Stimulated activated naive CD4-positive, alpha-beta T cell (primary cell): ENCODE measurements at regions not wholly inside any gene's neighbourhood (a gene's known extent, or its start where the extent isn't known, plus 50 kb on each side); places are given as distances from the start of the nearest gene placed in this dataset.

Experiments used
- DNase-seq, 6 experiments: peaks; one replicate each; lab custom pipeline; 2025; lab: John Stamatoyannopoulos, UW

GRCh38 chr20:10724449-10725173, 50.8 kb upstream of the JAG1 start:
- DNase-seq, result no peak

GRCh38 chr20:10728873-10729670, 55.3 kb upstream of the JAG1 start:
- no peak for DNase-seq

- no peak for DNase-seq
Observed at GRCh38 chr20:10729785-10730184, 56.0 kb upstream of the JAG1 start.

- no peak for DNase-seq
Observed at GRCh38 chr20:10730629-10731183, 56.9 kb upstream of the JAG1 start.

GRCh38 chr20:10731190-10731965, 57.6 kb upstream of the JAG1 start:
- DNase-seq, result no peak

- DNase-seq, result no peak
Observed at GRCh38 chr20:10733122-10733521, 59.3 kb upstream of the JAG1 start.

- no peak for DNase-seq
Observed at GRCh38 chr20:10735195-10735949, 61.6 kb upstream of the JAG1 start.

- DNase-seq, result no peak
Observed at GRCh38 chr20:10739134-10739533, 65.3 kb upstream of the JAG1 start.

GRCh38 chr20:10739566-10739965, 65.8 kb upstream of the JAG1 start:
- DNase-seq, result no peak

- DNase-seq, result no peak
Observed at GRCh38 chr20:10741060-10741459, 67.3 kb upstream of the JAG1 start.

- DNase-seq, result no peak
Observed at GRCh38 chr20:10745790-10746189, 72.0 kb upstream of the JAG1 start.

GRCh38 chr20:10747019-10747418, 73.2 kb upstream of the JAG1 start:
- DNase-seq, result no peak

- DNase-seq, result no peak
Observed at GRCh38 chr20:10749084-10749483, 75.3 kb upstream of the JAG1 start.

GRCh38 chr20:10752206-10752605, 78.4 kb upstream of the JAG1 start:
- no peak for DNase-seq

GRCh38 chr20:10754824-10755223, 81.0 kb upstream of the JAG1 start:
- DNase-seq, result no peak

- DNase-seq, result no peak
Observed at GRCh38 chr20:10758446-10758845, 84.6 kb upstream of the JAG1 start.

GRCh38 chr20:10761232-10761631, 87.4 kb upstream of the JAG1 start:
- no peak for DNase-seq

- DNase-seq, result no peak
Observed at GRCh38 chr20:10761786-10762185, 88.0 kb upstream of the JAG1 start.

GRCh38 chr20:10762216-10762615, 88.4 kb upstream of the JAG1 start:
- no peak for DNase-seq

- no peak for DNase-seq
Observed at GRCh38 chr20:10763112-10763511, 89.3 kb upstream of the JAG1 start.

- no peak for DNase-seq
Observed at GRCh38 chr20:10769700-10770099, 95.9 kb upstream of the JAG1 start.

- DNase-seq, result no peak
Observed at GRCh38 chr20:10770753-10771152, 97.0 kb upstream of the JAG1 start.
